Testis (tissue), 2 donors: ENCODE measurements at regions not wholly inside any gene's neighbourhood (a gene's known extent, or its start where the extent isn't known, plus 50 kb on each side); places are given as distances from the start of the nearest gene placed in this dataset.

ENCODE experiments used
- CTCF ChIP-seq, 3 experiments: fragments of 450-650 bp in 2 of 3; fragments of 200-600 bp in 1 of 3; sonication (generic) in 1 of 3; IDR thresholded peaks; one replicate each; pipeline ENCODE4 v1.5.1; 2016 to 2019; ENCODE audit warnings: antibody characterized with exemption in 3 of 3, mild to moderate bottlenecking in 2 of 3, moderate library complexity in 1 of 3
- POLR2A ChIP-seq: fragments of 450-650 bp; IDR thresholded peaks from one replicate; pipeline ENCODE4 v1.6.1; 2017; ENCODE audit warnings: antibody characterized with exemption, mild to moderate bottlenecking, moderate library complexity

DNA sequence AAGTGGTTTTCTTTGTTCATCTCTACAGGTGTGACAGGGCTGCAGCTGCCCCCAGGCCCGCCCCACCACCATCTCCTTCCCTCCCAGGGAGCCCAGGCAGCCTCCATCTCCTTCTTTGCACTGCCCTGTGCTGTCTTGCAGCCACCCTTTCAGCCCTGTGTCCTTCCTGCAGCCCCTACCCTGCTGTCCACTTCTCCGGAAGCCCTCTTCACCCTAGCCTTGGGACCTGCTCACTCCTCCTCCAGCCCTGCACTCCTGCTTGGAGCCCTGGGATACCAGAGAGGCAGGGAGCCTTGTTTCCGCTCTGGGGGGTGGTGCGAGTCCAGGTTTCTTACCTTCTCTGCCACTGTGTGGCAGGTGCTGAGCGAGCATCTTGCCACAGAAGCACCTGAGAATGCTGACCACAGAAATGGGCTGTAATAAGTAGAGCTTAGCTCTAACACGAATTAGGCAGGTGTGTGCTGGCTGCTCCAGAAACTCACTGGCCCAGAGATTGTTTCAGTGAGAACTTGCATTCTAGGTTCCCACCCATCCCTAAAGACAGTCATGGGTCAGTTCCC, 51.3 kb upstream of the GADD45G start:
- TF ChIP-seq CTCF (IDR thresholded peaks at IDR 0.05) (no peak), POLR2A (no peak)
